Mesenchymal stem cell (in vitro differentiated cells and primary cell): ENCODE measurements at regions not wholly inside any gene's neighbourhood (a gene's known extent, or its start where the extent isn't known, plus 50 kb on each side); places are given as distances from the start of the nearest gene placed in this dataset.

Source experiments
- DNase-seq: peaks from one replicate; pipeline ENCODE4 v3.0.0-alpha.2; 2013
- H2AFZ ChIP-seq: one replicate; pipeline ENCODE4 v1.6.1; 2013; ENCODE audit warnings: low read depth, mild to moderate bottlenecking, control low read depth, inconsistent platforms, low read length, moderate library complexity
- H2AK5ac ChIP-seq: 2 replicates; pipeline ENCODE4 v1.6.1; 2013; ENCODE audit warnings: low read length, moderate library complexity, mild to moderate bottlenecking, inconsistent platforms; ENCODE audit not compliant: severe bottlenecking
- H2BK120ac ChIP-seq: one replicate; pipeline ENCODE4 v1.6.1; 2013; ENCODE audit warnings: low read depth, mild to moderate bottlenecking, inconsistent platforms, low read length, moderate library complexity
- H2BK12ac ChIP-seq, 2 experiments: one replicate each; pipeline ENCODE4 v1.6.1; 2013; ENCODE audit warnings: inconsistent platforms in 2 of 2, low read length in 2 of 2, mild to moderate bottlenecking in 2 of 2, moderate library complexity in 2 of 2, control low read depth in 1 of 2
- H2BK15ac ChIP-seq: one replicate; pipeline ENCODE4 v1.6.1; 2013; ENCODE audit warnings: mild to moderate bottlenecking, low read depth, inconsistent platforms; ENCODE audit not compliant: poor library complexity, severe bottlenecking
- H2BK5ac ChIP-seq: 2 replicates; pipeline ENCODE4 v1.6.1; 2013; ENCODE audit warnings: low read depth, mild to moderate bottlenecking, low read length, control low read depth, inconsistent platforms; ENCODE audit not compliant: poor library complexity, severe bottlenecking
- H3K14ac ChIP-seq, 2 experiments: one replicate each; pipeline ENCODE4 v1.6.1; 2013; ENCODE audit warnings: inconsistent platforms in 2 of 2, low read length in 2 of 2, control low read depth in 1 of 2, mild to moderate bottlenecking in 1 of 2, moderate library complexity in 1 of 2
- H3K18ac ChIP-seq, 2 experiments: one replicate each; pipeline ENCODE4 v1.6.1; 2013; ENCODE audit warnings: inconsistent platforms in 2 of 2, low read length in 2 of 2, control low read depth in 1 of 2, low read depth in 1 of 2, mild to moderate bottlenecking in 1 of 2
- H3K23ac ChIP-seq, 2 experiments: one replicate each; pipeline ENCODE4 v1.6.1; 2013; ENCODE audit warnings: inconsistent platforms in 2 of 2, low read length in 2 of 2, mild to moderate bottlenecking in 2 of 2, moderate library complexity in 2 of 2, control low read depth in 1 of 2
- H3K27ac ChIP-seq: 2 replicates; pipeline ENCODE4 v1.5.1; 2013; ENCODE audit warnings: mild to moderate bottlenecking, moderate library complexity, low read length, control low read depth, inconsistent platforms; ENCODE audit not compliant: poor library complexity, severe bottlenecking
- H3K27me3 ChIP-seq, 2 experiments: 2 replicates each; pipeline versions ENCODE4 v1.6.1 to v1.7.0; 2013; ENCODE audit warnings: low read length in 2 of 2, mild to moderate bottlenecking in 2 of 2, moderate library complexity in 2 of 2, control low read depth in 1 of 2, inconsistent platforms in 1 of 2; ENCODE audit not compliant: control insufficient read depth in 1 of 2, insufficient read depth in 1 of 2
- H3K36me3 ChIP-seq, 2 experiments: 2 replicates each; pipeline versions ENCODE4 v1.6.1 to v1.7.0; 2013; ENCODE audit warnings: low read length in 2 of 2, control low read depth in 1 of 2, inconsistent platforms in 1 of 2, low read depth in 1 of 2, mild to moderate bottlenecking in 1 of 2; ENCODE audit not compliant: insufficient read depth in 2 of 2, control insufficient read depth in 1 of 2
- H3K4ac ChIP-seq, 2 experiments: one replicate each; pipeline ENCODE4 v1.6.1; 2013; ENCODE audit warnings: inconsistent platforms in 2 of 2, low read length in 2 of 2, mild to moderate bottlenecking in 2 of 2, moderate library complexity in 2 of 2, control low read depth in 1 of 2, low read depth in 1 of 2
- H3K4me1 ChIP-seq: 2 replicates; pipeline ENCODE4 v1.6.1; 2013; ENCODE audit warnings: low read depth, low read length, control low read depth; ENCODE audit not compliant: control insufficient read depth, insufficient read depth
- H3K4me2 ChIP-seq: 2 replicates; pipeline ENCODE4 v1.6.1; 2013; ENCODE audit warnings: low read length, mild to moderate bottlenecking, inconsistent platforms; ENCODE audit not compliant: poor library complexity, severe bottlenecking
- H3K4me3 ChIP-seq, 2 experiments: 2 replicates each; pipeline versions ENCODE4 v1.5.1 to v1.7.0; 2013; ENCODE audit warnings: low read length in 2 of 2, mild to moderate bottlenecking in 2 of 2, control low read depth in 1 of 2, low read depth in 1 of 2; ENCODE audit not compliant: insufficient read depth in 1 of 2
- H3K79me1 ChIP-seq: replicated peaks from 2 replicates; pipeline ENCODE4 v1.6.1; 2013; ENCODE audit warnings: mild to moderate bottlenecking, control low read depth, low read length, inconsistent platforms; ENCODE audit not compliant: poor library complexity, severe bottlenecking
- H3K9ac ChIP-seq: 2 replicates; pipeline ENCODE4 v1.7.0; 2013; ENCODE audit warnings: mild to moderate bottlenecking, low read length, moderate library complexity
- H3K9me3 ChIP-seq: 2 replicates; pipeline ENCODE4 v1.7.0; 2013; ENCODE audit warnings: mild to moderate bottlenecking, low read length; ENCODE audit not compliant: control insufficient read depth
- H4K8ac ChIP-seq: one replicate; pipeline ENCODE4 v1.6.1; 2013; ENCODE audit warnings: inconsistent platforms, mild to moderate bottlenecking, low read length, moderate library complexity
- H4K91ac ChIP-seq: one replicate; pipeline ENCODE4 v1.6.1; 2013; ENCODE audit warnings: mild to moderate bottlenecking, low read length, inconsistent platforms
- WGBS: methylation state at CpG from one replicate; pipeline ENCODE4 v1.1.7; 2013; ENCODE audit warnings: mixed read lengths; 5-methylcytosine and 5-hydroxymethylcytosine counted together

GRCh38 chr2:239582476-239582875 is 181.7 kb upstream of the HDAC4 start:
- Histone ChIP-seq H3K9me3 (no peaks in the 10 kb centered on the region), H3K14ac (no peak overlapping the region), H2AFZ (no peak overlapping the region), H3K23ac (no peak overlapping the region), H2BK5ac (no peak overlapping the region), H3K4ac (no peak overlapping the region), H3K9ac (no peak overlapping the region), H2AK5ac (no peak overlapping the region), H4K91ac (no peak overlapping the region), H3K27me3 (peaks cover 0 to 37% of the 10 kb centered on the region in 2 experiments), H3K4me3 (no peak overlapping the region), H3K4me1 (no peaks in the 10 kb centered on the region), H3K79me1 (no peaks in the 10 kb centered on the region), H3K4me2 (no peak overlapping the region), H3K18ac (no peak overlapping the region), H4K8ac (no peak overlapping the region), H2BK120ac (no peak overlapping the region), H2BK12ac (no peak overlapping the region), H3K36me3 (no peaks in the 10 kb centered on the region), H3K27ac (no peak overlapping the region), H2BK15ac (no peak overlapping the region)
- WGBS: 78% methylated on average over 3 of the region's 6 CpGs
- no peak for DNase-seq

- H2BK15ac ChIP-seq: no peak overlapping the region
- H4K8ac ChIP-seq: no peak overlapping the region
- no peak overlapping the region for H2BK12ac ChIP-seq
- H2BK5ac ChIP-seq: no peak overlapping the region
- H3K4ac ChIP-seq: no peak overlapping the region
- H2AFZ ChIP-seq: no peak overlapping the region
- H3K27me3 ChIP-seq: peaks cover 0 to 37% of the 10 kb centered on the region in 2 experiments
- H3K23ac ChIP-seq: no peak overlapping the region
- H3K18ac ChIP-seq: no peak overlapping the region
- H3K9me3 ChIP-seq: no peaks in the 10 kb centered on the region
- DNase-seq: no peak
- H3K79me1 ChIP-seq: no peaks in the 10 kb centered on the region
- WGBS: 82% methylated on average over 20 of the region's 21 CpGs
- no peak overlapping the region for H3K27ac ChIP-seq
- H3K9ac ChIP-seq: no peak overlapping the region
- no peaks in the 10 kb centered on the region for H3K4me1 ChIP-seq
- H3K4me2 ChIP-seq: no peak overlapping the region
- no peak overlapping the region for H3K14ac ChIP-seq
- no peak overlapping the region for H3K4me3 ChIP-seq
- H4K91ac ChIP-seq: no peak overlapping the region
- no peaks in the 10 kb centered on the region for H3K36me3 ChIP-seq
- H2BK120ac ChIP-seq: no peak overlapping the region
- no peak overlapping the region for H2AK5ac ChIP-seq
Measured at GRCh38 chr2:239581352-239581901, 180.6 kb upstream of the HDAC4 start.

- Histone ChIP-seq H3K4me3 (no peak overlapping the region), H3K23ac (no peak overlapping the region), H3K9me3 (peaks cover 4% of the 10 kb centered on the region), H3K9ac (no peak overlapping the region), H2BK12ac (no peak overlapping the region), H2BK5ac (no peak overlapping the region), H2BK15ac (no peak overlapping the region), H3K4me1 (no peaks in the 10 kb centered on the region), H2AFZ (no peak overlapping the region), H2BK120ac (no peak overlapping the region), H3K4me2 (no peak overlapping the region), H2AK5ac (no peak overlapping the region), H4K8ac (no peak overlapping the region), H3K4ac (no peak overlapping the region), H3K36me3 (no peaks in the 10 kb centered on the region), H4K91ac (no peak overlapping the region), H3K79me1 (no peaks in the 10 kb centered on the region), H3K27me3 (peaks cover 0 to 42% of the 10 kb centered on the region in 2 experiments), H3K27ac (no peak overlapping the region), H3K18ac (no peak overlapping the region), H3K14ac (no peak overlapping the region)
- DNase-seq: no peak
- 86% methylated on average over 3 of the region's 3 CpGs for WGBS
Measured at GRCh38 chr2:239580199-239580527, 179.3 kb upstream of the HDAC4 start.

GRCh38 chr2:239579524-239580198 is 178.8 kb upstream of the HDAC4 start:
- H3K27ac ChIP-seq: no peak overlapping the region
- no peaks in the 10 kb centered on the region for H3K36me3 ChIP-seq
- peaks cover 0 to 44% of the 10 kb centered on the region in 2 experiments for H3K27me3 ChIP-seq
- no peak overlapping the region for H3K23ac ChIP-seq
- no peak overlapping the region for H4K91ac ChIP-seq
- H3K4ac ChIP-seq: no peak overlapping the region
- no peak overlapping the region for H2AK5ac ChIP-seq
- no peak overlapping the region for H2BK15ac ChIP-seq
- H3K4me2 ChIP-seq: no peak overlapping the region
- H3K14ac ChIP-seq: no peak overlapping the region
- no peak overlapping the region for H2AFZ ChIP-seq
- H4K8ac ChIP-seq: no peak overlapping the region
- no peak for DNase-seq
- H2BK12ac ChIP-seq: no peak overlapping the region
- peaks cover 4% of the 10 kb centered on the region for H3K9me3 ChIP-seq
- H3K9ac ChIP-seq: no peak overlapping the region
- no peak overlapping the region for H2BK120ac ChIP-seq
- 69% methylated on average over 6 of the region's 7 CpGs for WGBS
- no peak overlapping the region for H3K18ac ChIP-seq
- no peaks in the 10 kb centered on the region for H3K4me1 ChIP-seq
- no peaks in the 10 kb centered on the region for H3K79me1 ChIP-seq
- no peak overlapping the region for H2BK5ac ChIP-seq
- no peak overlapping the region for H3K4me3 ChIP-seq
